Prostate gland (tissue), 2 donors: ENCODE measurements at regions not wholly inside any gene's neighbourhood (a gene's known extent, or its start where the extent isn't known, plus 50 kb on each side); places are given as distances from the start of the nearest gene placed in this dataset.

Experiments
- DNase-seq: peaks from one replicate; pipeline ENCODE4 v3.0.0-alpha.2; 2019; ENCODE audit warnings: low spot score
- H3K27ac ChIP-seq, 2 donors: fragments of 200-600 bp; sonication (generic); 2 replicates each; pipeline ENCODE4 v1.5.1; 2017 to 2019
- H3K27me3 ChIP-seq: fragments of 200-600 bp; sonication (generic); replicated peaks from 2 replicates; pipeline ENCODE4 v1.5.1; 2019; ENCODE audit not compliant: insufficient read depth
- H3K36me3 ChIP-seq, 2 donors: fragments of 200-600 bp; sonication (generic); 1 replicate in 1 of 2; 2 replicates in 1 of 2; pipeline versions ENCODE4 v1.5.1 to v1.8.1; 2017 to 2019
- H3K4me1 ChIP-seq: fragments of 200-600 bp; sonication (generic); replicated peaks from 2 replicates; pipeline ENCODE4 v1.5.1; 2019
- H3K4me3 ChIP-seq, 2 donors: fragments of 200-600 bp; sonication (generic); 2 replicates each; pipeline ENCODE4 v1.5.1; 2017 to 2019
- H3K9me3 ChIP-seq: fragments of 200-600 bp; sonication (generic); 2 replicates; pipeline ENCODE4 v1.5.1; 2017
- CTCF ChIP-seq, 4 experiments: fragments of 200-600 bp in 2 of 4; fragments of 450-650 bp in 2 of 4; sonication (generic) in 2 of 4; IDR thresholded peaks; 1 replicate in 3 of 4; 2 replicates in 1 of 4; pipeline ENCODE4 v1.5.1; 2016 to 2019; ENCODE audit warnings: antibody characterized with exemption in 4 of 4, mild to moderate bottlenecking in 2 of 4, moderate library complexity in 2 of 4
- POLR2A ChIP-seq: fragments of 450-650 bp; IDR thresholded peaks from one replicate; pipeline ENCODE4 v1.6.1; 2016; ENCODE audit warnings: antibody characterized with exemption, mild to moderate bottlenecking
- POLR2AphosphoS5 ChIP-seq: sonication (generic); formaldehyde crosslinking; IDR thresholded peaks from one replicate; pipeline ENCODE4 v1.6.1; 2017; ENCODE audit warnings: antibody characterized with exemption
- WGBS: methylation state at CpG from one replicate; pipeline ENCODE4 v1.1.5; 2018; 5-methylcytosine and 5-hydroxymethylcytosine counted together
- intact Hi-C: fragments of 100-400 bp; cut with DNase I; formaldehyde crosslinking; loops from one replicate; pipeline ENCODE4 v1.14.2; 2022

DNA sequence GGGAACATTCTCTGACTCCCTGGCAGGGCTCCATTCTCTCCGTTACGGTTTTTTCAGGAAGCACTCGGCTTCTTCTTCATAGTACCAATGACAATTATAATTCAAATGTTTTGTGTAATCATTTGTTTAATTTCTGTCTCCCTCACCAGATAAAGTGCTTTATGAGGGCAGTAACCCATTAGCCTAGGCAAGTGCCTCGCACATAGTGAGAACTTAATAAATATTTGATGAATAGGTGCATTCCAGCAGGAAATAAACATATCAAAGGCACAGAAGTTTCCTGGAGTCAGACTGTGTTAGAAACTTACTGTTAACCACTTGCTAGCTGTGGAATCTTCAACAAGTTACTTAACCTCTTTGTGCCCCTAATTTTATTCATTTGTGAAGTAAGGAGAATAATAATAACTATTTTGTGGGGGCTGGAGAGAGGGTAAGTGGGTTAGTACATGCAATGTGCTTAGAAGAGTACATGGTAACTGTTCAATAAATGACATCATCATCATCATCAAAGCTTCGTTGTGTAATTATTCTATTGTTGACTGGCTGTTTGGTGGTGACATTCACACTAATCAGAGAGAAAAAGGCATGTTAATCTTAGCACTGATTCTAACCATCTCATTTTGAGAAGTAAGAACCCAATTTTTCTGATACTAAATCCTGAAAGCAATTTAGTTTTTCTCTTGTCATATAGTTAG lies 352.3 kb downstream of the INSIG2 start:
- Histone ChIP-seq H3K36me3 (no peaks in the 10 kb centered on the region), H3K9me3 (no peaks in the 10 kb centered on the region), H3K4me3 (no peak overlapping the region), H3K27me3 (no peaks in the 10 kb centered on the region), H3K4me1 (no peaks in the 10 kb centered on the region), H3K27ac (no peak overlapping the region)
- DNase-seq, result no peak
- 18% methylated on average over 5 of the region's 5 CpGs for WGBS
- intact Hi-C loops, result no loop called here
- TF ChIP-seq POLR2A, result no peak

GRCh38 chr2:118437501-118437900 lies 349.2 kb downstream of the INSIG2 start:
- intact Hi-C loops, result no loop called here
- no peaks in the 10 kb centered on the region for H3K4me1 ChIP-seq
- no peaks in the 10 kb centered on the region for H3K9me3 ChIP-seq
- TF ChIP-seq POLR2A (no peak), POLR2AphosphoS5 (no peak), CTCF (IDR thresholded peaks at IDR 0.05) (no peak)
- H3K27ac ChIP-seq, result no peak overlapping the region
- H3K27me3 ChIP-seq, result no peaks in the 10 kb centered on the region
- no peaks in the 10 kb centered on the region for H3K36me3 ChIP-seq
- no peak overlapping the region for H3K4me3 ChIP-seq
- WGBS, result 53% methylated on average over 1 of the region's 1 CpG
- DNase-seq, result no peak

DNA sequence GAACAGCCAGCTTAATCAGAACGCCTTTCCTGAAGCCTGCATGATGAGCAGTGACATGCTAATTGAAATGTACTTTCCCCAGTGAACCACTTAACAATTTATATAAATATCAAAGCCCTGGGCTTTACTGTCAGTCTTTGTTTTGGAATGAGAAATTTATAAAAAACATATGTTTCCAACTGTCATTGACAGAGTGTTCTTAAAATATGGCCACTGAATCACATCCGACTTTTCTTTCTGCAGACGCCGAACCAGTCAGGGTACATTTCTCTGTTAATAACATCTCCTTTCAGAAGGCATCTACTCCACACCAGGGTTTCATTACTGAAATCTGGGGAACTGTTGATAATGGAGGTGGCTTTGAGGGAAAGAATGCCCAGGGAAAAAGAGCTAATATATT lies 343.7 kb downstream of the INSIG2 start:
- H3K4me1 ChIP-seq, result no peaks in the 10 kb centered on the region
- no peaks in the 10 kb centered on the region for H3K27me3 ChIP-seq
- no peaks in the 10 kb centered on the region for H3K36me3 ChIP-seq
- no peaks in the 10 kb centered on the region for H3K9me3 ChIP-seq
- H3K27ac ChIP-seq, result no peak overlapping the region
- TF ChIP-seq POLR2A, result no peak
- no peak for TF ChIP-seq POLR2AphosphoS5
- TF ChIP-seq CTCF (IDR thresholded peaks at IDR 0.05), result no peak
- intact Hi-C loops, result no loop called here
- H3K4me3 ChIP-seq, result no peak overlapping the region
- DNase-seq, result no peak
- WGBS, result 58% methylated on average over 4 of the region's 4 CpGs

GRCh38 chr2:118431586-118431985 lies 343.3 kb downstream of the INSIG2 start:
- H3K36me3 ChIP-seq, result no peaks in the 10 kb centered on the region
- intact Hi-C loops, result no loop called here
- no peak for DNase-seq
- 84% methylated on average over 6 of the region's 6 CpGs for WGBS
- H3K9me3 ChIP-seq, result no peaks in the 10 kb centered on the region
- TF ChIP-seq CTCF (IDR thresholded peaks at IDR 0.05) (no peak), POLR2A (no peak), POLR2AphosphoS5 (no peak)
- H3K27ac ChIP-seq, result no peak overlapping the region
- no peaks in the 10 kb centered on the region for H3K4me1 ChIP-seq
- H3K4me3 ChIP-seq, result no peak overlapping the region
- H3K27me3 ChIP-seq, result no peaks in the 10 kb centered on the region

- TF ChIP-seq POLR2AphosphoS5 (no peak), POLR2A (no peak), CTCF (IDR thresholded peaks at IDR 0.05) (no peak)
- DNase-seq, result no peak
- intact Hi-C loops, result no loop called here
- Histone ChIP-seq H3K27me3 (no peaks in the 10 kb centered on the region), H3K4me3 (no peak overlapping the region), H3K9me3 (no peaks in the 10 kb centered on the region), H3K4me1 (no peaks in the 10 kb centered on the region), H3K27ac (no peak overlapping the region), H3K36me3 (no peaks in the 10 kb centered on the region)
- WGBS, result 72% methylated on average over 3 of the region's 3 CpGs
Measured at GRCh38 chr2:118431165-118431517, 342.9 kb downstream of the INSIG2 start.
